ENCODE measurements at regions not wholly inside any gene's neighbourhood (a gene's known extent, or its start where the extent isn't known, plus 50 kb on each side); places are given as distances from the start of the nearest gene placed in this dataset.

- DNase-seq: peak; percentile 12
Observed at GRCh38 chr11:35077709-35078469, 61.1 kb upstream of the CD44 start.

DNA sequence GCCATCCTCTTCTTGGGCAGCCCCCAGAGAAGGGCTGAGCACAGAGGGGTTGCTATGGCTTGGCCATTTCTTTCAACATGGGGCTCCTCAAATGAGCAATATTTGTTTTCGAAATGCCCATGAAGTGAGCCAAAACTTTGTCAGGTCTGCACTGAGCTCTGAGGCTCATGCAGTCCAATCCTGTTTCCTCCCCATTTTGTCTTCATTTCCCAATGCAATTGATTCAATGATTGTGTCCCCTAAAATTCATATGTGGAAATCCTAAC lies 60.6 kb upstream of the CD44 start:
- no peak for DNase-seq

DNA sequence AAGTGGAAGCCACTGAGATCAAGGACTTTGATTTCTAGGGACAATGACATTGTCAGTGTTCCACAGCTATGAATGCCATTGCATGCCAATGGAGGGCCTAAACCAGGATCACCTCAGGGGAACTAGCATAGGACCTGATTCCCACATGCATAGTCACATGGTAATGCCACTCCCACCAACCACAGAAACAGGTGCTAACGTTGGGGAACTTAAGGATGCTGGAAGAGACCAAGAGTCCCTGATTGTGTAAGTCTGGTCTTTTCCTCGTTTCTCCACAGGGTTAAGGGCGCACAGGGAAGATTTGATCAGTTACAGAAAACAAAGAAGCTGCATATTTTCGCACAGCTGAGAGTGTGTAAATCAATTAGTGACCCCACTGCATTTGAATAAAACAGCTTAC lies 59.4 kb upstream of the CD44 start:
- no peak for DNase-seq

- DNase-seq: no peak
Observed at GRCh38 chr11:35082321-35083180, 56.4 kb upstream of the CD44 start.

DNA sequence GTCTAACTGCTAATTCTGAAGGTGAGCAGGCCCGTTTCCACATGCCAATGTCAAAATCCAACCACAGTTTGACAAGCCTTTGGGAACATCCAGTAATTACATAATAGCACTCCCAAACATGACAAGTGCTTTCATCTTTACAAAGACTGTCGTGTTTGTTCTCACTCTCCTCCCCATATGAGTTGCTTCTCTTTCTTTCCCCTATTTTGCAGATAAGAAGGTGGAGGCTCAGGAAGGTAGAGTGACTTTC lies 55.9 kb upstream of the CD44 start:
- DNase-seq: no peak

GRCh38 chr11:35083431-35084238 lies 55.3 kb upstream of the CD44 start:
- no peak for DNase-seq

DNA sequence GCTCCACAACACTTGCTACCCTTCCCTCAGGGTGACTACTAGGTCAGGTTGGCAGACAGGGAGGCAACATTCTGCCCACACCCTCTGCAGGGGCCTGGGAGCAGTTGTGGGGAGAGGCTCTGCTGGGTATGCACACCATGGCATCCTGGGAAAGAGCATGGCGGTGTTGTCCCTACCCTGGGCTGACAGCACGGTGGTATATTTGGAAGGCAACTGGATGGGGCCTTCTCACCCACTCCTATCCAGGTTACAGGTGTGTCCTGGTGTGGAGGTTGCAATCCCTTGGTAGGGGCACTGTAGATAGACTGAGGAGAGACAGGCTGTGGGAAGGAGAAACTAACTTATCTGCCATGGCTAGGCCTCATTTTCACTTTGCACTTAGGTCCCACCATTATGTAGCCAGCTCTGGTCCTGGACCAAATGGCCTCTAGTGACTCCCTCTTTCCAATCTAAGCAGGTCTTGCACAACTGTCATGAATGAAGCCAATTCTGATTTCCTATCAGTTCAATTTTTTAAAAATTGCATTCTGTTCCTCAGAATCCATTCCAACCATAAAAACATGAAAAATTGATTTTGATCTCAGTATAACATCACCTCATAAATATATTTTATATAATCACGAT lies 54.0 kb upstream of the CD44 start:
- DNase-seq: no peak

DNA sequence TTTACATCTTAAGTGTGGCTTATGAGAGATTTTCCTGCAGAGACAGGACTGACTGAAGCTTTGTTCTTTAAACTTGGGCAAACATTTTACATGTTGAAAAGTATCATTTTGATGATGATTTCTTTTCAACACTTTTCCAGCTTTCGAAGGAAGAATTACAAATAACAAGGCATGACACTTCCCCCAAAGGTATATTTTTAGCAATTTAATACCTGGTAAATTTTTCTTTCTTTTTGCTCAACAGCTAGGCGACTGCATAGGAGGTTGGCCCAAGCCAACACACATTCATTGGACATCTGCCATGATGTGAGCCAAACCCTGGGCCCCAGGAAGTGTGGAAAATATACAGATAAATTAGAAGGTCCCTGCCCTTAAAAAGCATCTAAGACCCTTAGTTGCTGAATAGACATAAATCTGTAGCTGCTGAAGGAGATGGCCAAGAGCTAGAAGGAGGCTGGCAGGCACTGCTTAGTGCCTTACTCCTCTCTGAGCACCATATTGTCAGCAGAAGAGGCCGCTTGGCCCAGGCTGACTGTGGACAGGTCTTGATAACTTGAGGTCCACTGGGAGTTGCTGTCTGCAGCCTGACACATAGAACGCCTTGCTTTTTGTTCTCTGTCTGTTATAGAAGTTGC lies 53.3 kb upstream of the CD44 start:
- no peak for DNase-seq

- no peak for DNase-seq
Observed at GRCh38 chr11:35087648-35088047, 51.3 kb upstream of the CD44 start.

- no peak for DNase-seq
Observed at GRCh38 chr11:35088226-35088625, 50.7 kb upstream of the CD44 start.

GRCh38 chr11:35088676-35089075 lies 50.3 kb upstream of the CD44 start:
- no peak for DNase-seq

Measured in GF-D8 (cell line).